Thyroid gland (tissue), 4 donors: ENCODE measurements at regions not wholly inside any gene's neighbourhood (a gene's known extent, or its start where the extent isn't known, plus 50 kb on each side); places are given as distances from the start of the nearest gene placed in this dataset.

Experiments used
- CTCF ChIP-seq, 6 experiments: fragments of 200-600 bp in 3 of 6; fragments of 450-650 bp in 3 of 6; sonication (generic) in 3 of 6; IDR thresholded peaks; one replicate each; pipeline ENCODE4 v1.5.1; 2016 to 2019; ENCODE audit warnings: antibody characterized with exemption in 6 of 6, mild to moderate bottlenecking in 2 of 6, inconsistent platforms in 1 of 6, moderate library complexity in 1 of 6
- POLR2A ChIP-seq, 2 donors: fragments of 450-650 bp; IDR thresholded peaks; one replicate each; pipeline ENCODE4 v1.6.1; 2017; ENCODE audit warnings: antibody characterized with exemption in 2 of 2, mild to moderate bottlenecking in 2 of 2, moderate library complexity in 1 of 2

GRCh38 chr4:33831442-33832066, 2412.8 kb downstream of the ARAP2 start:
- no peak for TF ChIP-seq CTCF (IDR thresholded peaks at IDR 0.05)
- no peak for TF ChIP-seq POLR2A (IDR thresholded peaks at IDR 0.05)
